ENCODE measurements at regions not wholly inside any gene's neighbourhood (a gene's known extent, or its start where the extent isn't known, plus 50 kb on each side); places are given as distances from the start of the nearest gene placed in this dataset.

GRCh38 chr1:55928576-55928975 is 650.8 kb downstream of the PLPP3 start:
- in situ Hi-C loops (cut with MboI; ENCODE audit: low pct_unique_long_range_greater_than_20kb, low sequenced_read_pairs, unreplicated experiment): no loop called here
- DNase-seq (ENCODE audit: low spot score): no peak
- TF ChIP-seq, protein P1, sequence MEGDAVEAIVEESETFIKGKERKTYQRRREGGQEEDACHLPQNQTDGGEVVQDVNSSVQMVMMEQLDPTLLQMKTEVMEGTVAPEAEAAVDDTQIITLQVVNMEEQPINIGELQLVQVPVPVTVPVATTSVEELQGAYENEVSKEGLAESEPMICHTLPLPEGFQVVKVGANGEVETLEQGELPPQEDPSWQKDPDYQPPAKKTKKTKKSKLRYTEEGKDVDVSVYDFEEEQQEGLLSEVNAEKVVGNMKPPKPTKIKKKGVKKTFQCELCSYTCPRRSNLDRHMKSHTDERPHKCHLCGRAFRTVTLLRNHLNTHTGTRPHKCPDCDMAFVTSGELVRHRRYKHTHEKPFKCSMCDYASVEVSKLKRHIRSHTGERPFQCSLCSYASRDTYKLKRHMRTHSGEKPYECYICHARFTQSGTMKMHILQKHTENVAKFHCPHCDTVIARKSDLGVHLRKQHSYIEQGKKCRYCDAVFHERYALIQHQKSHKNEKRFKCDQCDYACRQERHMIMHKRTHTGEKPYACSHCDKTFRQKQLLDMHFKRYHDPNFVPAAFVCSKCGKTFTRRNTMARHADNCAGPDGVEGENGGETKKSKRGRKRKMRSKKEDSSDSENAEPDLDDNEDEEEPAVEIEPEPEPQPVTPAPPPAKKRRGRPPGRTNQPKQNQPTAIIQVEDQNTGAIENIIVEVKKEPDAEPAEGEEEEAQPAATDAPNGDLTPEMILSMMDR (IDR thresholded peaks at IDR 0.05; ENCODE audit: extremely low read depth, insufficient read depth, missing control alignments): no peak

- DNase-seq (ENCODE audit: low spot score): no peak
- in situ Hi-C loops (cut with MboI; ENCODE audit: low pct_unique_long_range_greater_than_20kb, low sequenced_read_pairs, unreplicated experiment): no loop called here
- TF ChIP-seq, protein P1 (IDR thresholded peaks at IDR 0.05; ENCODE audit: extremely low read depth, insufficient read depth, missing control alignments): no peak
These were observed 651.6 kb downstream of the PLPP3 start for GRCh38 chr1:55927702-55928290.

GRCh38 chr1:55926906-55927471 is 652.4 kb downstream of the PLPP3 start:
- in situ Hi-C loops (cut with MboI; ENCODE audit: low pct_unique_long_range_greater_than_20kb, low sequenced_read_pairs, unreplicated experiment): no loop called here
- TF ChIP-seq, protein P1 (IDR thresholded peaks at IDR 0.05; ENCODE audit: extremely low read depth, insufficient read depth, missing control alignments): no peak
- no peak for DNase-seq (ENCODE audit: low spot score)

DNA sequence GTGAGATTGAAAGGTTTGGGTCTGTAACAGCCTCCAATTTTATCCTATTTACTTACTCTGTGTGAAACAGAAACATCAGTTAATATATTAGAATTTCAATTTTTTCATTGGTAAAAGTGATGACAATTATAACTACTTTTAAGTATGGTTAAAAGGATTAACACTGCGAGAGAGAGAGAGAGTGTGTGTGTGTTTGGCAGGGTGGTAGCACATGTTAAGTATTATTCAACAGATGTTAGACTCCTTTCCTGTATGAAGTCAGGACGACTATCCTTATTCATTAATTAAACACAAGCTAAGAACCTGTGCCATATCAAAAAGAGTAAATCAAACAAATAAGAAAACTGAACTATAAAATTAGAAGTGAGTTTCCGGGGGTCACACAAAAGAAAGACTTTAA is 662.5 kb downstream of the PLPP3 start:
- in situ Hi-C loops (cut with MboI; ENCODE audit: low pct_unique_long_range_greater_than_20kb, low sequenced_read_pairs, unreplicated experiment): no loop called here
- TF ChIP-seq, protein P1 (IDR thresholded peaks at IDR 0.05; ENCODE audit: extremely low read depth, insufficient read depth, missing control alignments): no peak
- DNase-seq (ENCODE audit: low spot score): no peak

DNA sequence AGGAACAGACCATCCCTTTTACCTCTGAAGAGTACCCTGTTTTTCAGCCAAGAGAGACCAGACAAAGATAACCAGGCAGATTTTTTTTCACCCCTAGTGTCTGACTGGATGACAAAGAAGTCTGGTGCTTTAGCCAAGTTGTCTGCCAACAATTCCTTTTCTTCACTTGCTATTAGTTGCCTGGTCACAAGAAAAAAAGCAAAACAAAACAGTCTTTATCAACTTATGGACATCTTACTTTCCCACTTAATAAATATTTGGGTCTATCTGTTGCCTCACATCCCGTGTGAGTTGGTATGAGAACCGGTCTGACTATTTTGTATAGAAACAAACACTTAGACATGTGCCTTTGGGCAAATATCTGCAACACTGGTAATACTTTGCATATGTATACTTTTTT is 662.9 kb downstream of the PLPP3 start:
- in situ Hi-C loops (cut with MboI; ENCODE audit: low pct_unique_long_range_greater_than_20kb, low sequenced_read_pairs, unreplicated experiment): no loop called here
- DNase-seq (ENCODE audit: low spot score): no peak
- TF ChIP-seq, protein P1 (IDR thresholded peaks at IDR 0.05; ENCODE audit: extremely low read depth, insufficient read depth, missing control alignments): no peak

- in situ Hi-C loops (cut with MboI; ENCODE audit: low pct_unique_long_range_greater_than_20kb, low sequenced_read_pairs, unreplicated experiment): no loop called here
- DNase-seq (ENCODE audit: low spot score): no peak
- TF ChIP-seq, protein P1 (IDR thresholded peaks at IDR 0.05; ENCODE audit: extremely low read depth, insufficient read depth, missing control alignments): no peak
These were observed 665.8 kb downstream of the PLPP3 start for GRCh38 chr1:55913565-55913964.
